HepG2 (cell line): ENCODE measurements at regions not wholly inside any gene's neighbourhood (a gene's known extent, or its start where the extent isn't known, plus 50 kb on each side); places are given as distances from the start of the nearest gene placed in this dataset.

Experiments used
- ATAC-seq: fragments of 200-7000 bp; cut with Tn5 transposase; 3 replicates; pipeline ENCODE4 v1.9.1; 2020; ENCODE audit warnings: mild to moderate bottlenecking, moderate library complexity
- BruUV-seq: library from RNA; stranded (reverse); fragments of 400-500 nt; replicated peaks from 2 replicates; lab custom pipeline; 2021; lab: Mats Ljungman, UMichigan
- CTCF ChIA-PET: fragments of 300-600 bp; formaldehyde crosslinking; extraction: SDS; loops from one replicate; lab custom pipeline; 2021; ENCODE audit warnings: low total read pairs, inconsistent platforms, low intra/inter-chr PET ratio; lab: Yijun Ruan, JAX
- POLR2A ChIA-PET: fragments of 350-600 bp; sonication (Branson Sonifier 250); formaldehyde crosslinking; loops from one replicate; lab custom pipeline; 2020; ENCODE audit warnings: antibody characterized with exemption, inconsistent platforms; lab: Yijun Ruan, JAX
- DNase-seq: peaks from one replicate; pipeline ENCODE4 v3.0.0-alpha.2; 2015; ENCODE audit warnings: low spot score
- FAIRE-seq: peaks from 3 replicates; lab custom pipeline; 2011; peaks lifted over from hg19 to GRCh38; lab: Jason Lieb, UNC
- H2AFZ ChIP-seq: one replicate; pipeline ENCODE4 v1.6.1; 2011; ENCODE audit warnings: low read length, inconsistent platforms
- H3K27ac ChIP-seq: fragments of 300-600 bp; 3 replicates; pipeline ENCODE4 v1.8.0; 2011; ENCODE audit warnings: mixed run types, mild to moderate bottlenecking, mixed read lengths, low read length, inconsistent platforms; ENCODE audit not compliant: insufficient read depth; ENCODE audit errors: extremely low read length
- H3K27me3 ChIP-seq, 2 experiments: fragments of 200-600 bp in 1 of 2; 2 replicates in 1 of 2; 3 replicates in 1 of 2; pipeline versions ENCODE4 v1.6.0 to v1.8.0; 2011; ENCODE audit warnings: low read length in 2 of 2, mild to moderate bottlenecking in 2 of 2, moderate library complexity in 2 of 2, inconsistent platforms in 1 of 2; ENCODE audit not compliant: insufficient read depth in 2 of 2, control insufficient read depth in 1 of 2
- H3K36me3 ChIP-seq, 2 experiments: fragments of 200-600 bp in 1 of 2; replicated peaks in 1 of 2; 2 replicates in 1 of 2; 3 replicates in 1 of 2; pipeline versions ENCODE4 v1.5.1 to v1.8.0; 2011; ENCODE audit warnings: low read length in 2 of 2, inconsistent platforms in 1 of 2; ENCODE audit not compliant: insufficient read depth in 2 of 2, control insufficient read depth in 1 of 2
- H3K4me1 ChIP-seq: 2 replicates; pipeline ENCODE4 v1.5.1; 2012; ENCODE audit warnings: low read length, inconsistent platforms; ENCODE audit not compliant: insufficient read depth
- H3K4me2 ChIP-seq: 2 replicates; pipeline ENCODE4 v1.6.0; 2011; ENCODE audit warnings: low read depth, low read length, inconsistent platforms
- H3K4me3 ChIP-seq, 3 experiments: fragments of 200-600 bp in 1 of 3; sonication (generic), shearing (Covaris generic) in 1 of 3; replicated peaks in 1 of 3; 2 replicates each; pipeline ENCODE4 v1.5.1; 2011 to 2016; ENCODE audit warnings: low read length in 3 of 3, inconsistent platforms in 2 of 3, low read depth in 2 of 3, mild to moderate bottlenecking in 2 of 3, control low read depth in 1 of 3, mixed read lengths in 1 of 3; ENCODE audit not compliant: insufficient read depth in 1 of 3
- H3K79me2 ChIP-seq: one replicate; pipeline ENCODE4 v1.6.1; 2011; ENCODE audit warnings: low read length, inconsistent platforms; ENCODE audit not compliant: insufficient read depth
- H3K9ac ChIP-seq: 2 replicates; pipeline ENCODE4 v1.6.0; 2011; ENCODE audit warnings: mild to moderate bottlenecking, low read depth, low read length, inconsistent platforms; ENCODE audit not compliant: insufficient read depth
- H3K9me3 ChIP-seq: 2 replicates; pipeline ENCODE4 v1.5.1; 2012; ENCODE audit warnings: mild to moderate bottlenecking, low read length
- H4K20me1 ChIP-seq: 2 replicates; pipeline ENCODE4 v1.6.0; 2011; ENCODE audit warnings: inconsistent platforms, mild to moderate bottlenecking, low read length, moderate library complexity; ENCODE audit not compliant: insufficient read depth
- ARID2 ChIP-seq: sonication (generic); formaldehyde crosslinking; IDR thresholded peaks from 2 replicates; pipeline ENCODE4 v1.8.1; 2022; ENCODE audit warnings: mild to moderate bottlenecking, missing genetic modification reagents, borderline replicate concordance
- CCAR2 ChIP-seq: fragments of 200-400 bp; formaldehyde crosslinking; optimal IDR thresholded peaks from 2 replicates; pipeline ENCODE3; 2018; ENCODE audit warnings: low read depth, mild to moderate bottlenecking, low read length, moderate library complexity
- GTF3A ChIP-seq: sonication (generic); formaldehyde crosslinking; conservative IDR thresholded peaks from 2 replicates; pipeline ENCODE4 v1.4.0; 2020; ENCODE audit warnings: mild to moderate bottlenecking, missing genetic modification reagents
- HCFC1 ChIP-seq: fragments of 150-350 bp; IDR thresholded peaks from 2 replicates; pipeline ENCODE4 v1.6.1; 2014; ENCODE audit warnings: low read depth, low read length
- NBN ChIP-seq: fragments of 450-650 bp; conservative IDR thresholded peaks from 2 replicates; pipeline ENCODE4 v1.6.1; 2017
- NR1H2 ChIP-seq: sonication (generic); formaldehyde crosslinking; IDR thresholded peaks from 2 replicates; pipeline ENCODE4 v1.8.1; 2022; ENCODE audit warnings: low read depth, missing genetic modification reagents, borderline replicate concordance
- PHF5A ChIP-seq: IDR thresholded peaks from one replicate; pipeline ENCODE4 v1.6.1; 2018; ENCODE audit warnings: low read depth, missing genetic modification reagents; ENCODE audit not compliant: unreplicated experiment
- RCOR2 ChIP-seq: IDR thresholded peaks from 2 replicates; pipeline ENCODE4 v1.6.1; 2016; ENCODE audit warnings: missing biosample characterization, missing genetic modification reagents
- ZBTB2 ChIP-seq: sonication (generic); formaldehyde crosslinking; IDR thresholded peaks from 2 replicates; pipeline ENCODE4 v1.8.0; 2022; ENCODE audit warnings: low read depth, missing genetic modification reagents
- ZNF414 ChIP-seq: sonication (generic); formaldehyde crosslinking; IDR thresholded peaks from 2 replicates; pipeline ENCODE4 v1.5.0; 2020; ENCODE audit warnings: missing genetic modification reagents
- ZNF703 ChIP-seq: sonication (generic); formaldehyde crosslinking; IDR thresholded peaks from 2 replicates; pipeline ENCODE4 v1.5.1; 2020; ENCODE audit warnings: missing genetic modification reagents, mild to moderate bottlenecking, moderate library complexity, borderline replicate concordance
- WGBS: methylation state at CpG from one replicate; pipeline ENCODE4 v1.1.6; 2017; ENCODE audit warnings: low lambda C conversion rate; 5-methylcytosine and 5-hydroxymethylcytosine counted together
- in situ Hi-C: cut with HindIII; loops from 2 replicates; pipeline ENCODE4 v1.10.0; 2017; ENCODE audit warnings: low pct_unique_long_range_greater_than_20kb; ENCODE audit not compliant: extremely low pct_ligation_motif_present
- intact Hi-C: fragments of 100-400 bp; cut with micrococcal nuclease; formaldehyde crosslinking; loops from one replicate; pipeline ENCODE4 v1.10.0; 2022; ENCODE audit not compliant: unreplicated experiment
- TF ChIP-seq, protein P1 (sequence below): sonication (generic); formaldehyde crosslinking; IDR thresholded peaks from 2 replicates; pipeline ENCODE4 v1.5.0; 2020; ENCODE audit warnings: mild to moderate bottlenecking, missing genetic modification reagents, borderline replicate concordance
- TF ChIP-seq, protein P2 (sequence below): fragments of 450-650 bp; IDR thresholded peaks from 2 replicates; pipeline ENCODE4 v1.6.1; 2017
- TF ChIP-seq, protein P3 (sequence below): sonication (generic); formaldehyde crosslinking; conservative IDR thresholded peaks from 2 replicates; pipeline ENCODE4 v1.8.0; 2022; ENCODE audit warnings: missing genetic modification reagents
- TF ChIP-seq, protein P4 (sequence below): sonication (generic); formaldehyde crosslinking; IDR thresholded peaks from 2 replicates; pipeline ENCODE4 v1.8.0; 2022; ENCODE audit warnings: mild to moderate bottlenecking, missing genetic modification reagents

GRCh38 chr1:59169703-59170102, 127.2 kb upstream of the FGGY start (continued):
- TF ChIP-seq ZNF414 (CRISPR knock-in tag) (no peak), HCFC1 (no peak)

GRCh38 chr1:59170659-59171058, 126.2 kb upstream of the FGGY start:
- WGBS: 33% methylated on average over 3 of the region's 3 CpGs
- no peak for DNase-seq
- H3K27ac ChIP-seq: no peak overlapping the region
- intact Hi-C loops: no loop called here
- no peak overlapping the region for H3K4me3 ChIP-seq
- no peaks in the 10 kb centered on the region for H4K20me1 ChIP-seq
- no peak overlapping the region for H3K9ac ChIP-seq
- H2AFZ ChIP-seq: no peak overlapping the region
- no peaks in the 10 kb centered on the region for H3K36me3 ChIP-seq
- CTCF ChIA-PET: no interaction called here
- H3K79me2 ChIP-seq: no peaks in the 10 kb centered on the region
- H3K4me2 ChIP-seq: no peak overlapping the region
- no peak for FAIRE-seq
- in situ Hi-C loops: no loop called here
- BruUV-seq: no TSS peak
- H3K4me1 ChIP-seq: no peaks in the 10 kb centered on the region
- POLR2A ChIA-PET: no interaction called here
- no peak for ATAC-seq
- H3K9me3 ChIP-seq: no peaks in the 10 kb centered on the region
- no peaks in the 10 kb centered on the region; a peak in 1 of 5 replicates for H3K27me3 ChIP-seq
- TF ChIP-seq ZBTB2 (CRISPR knock-in tag) (no peak), NR1H2 (no peak), RCOR2 (CRISPR knock-in tag) (no peak), NBN (no peak), CCAR2 (no peak), PHF5A (CRISPR knock-in tag) (no peak), GTF3A (CRISPR knock-in tag) (no peak), ARID2 (CRISPR knock-in tag) (no peak), ZNF703 (CRISPR knock-in tag) (no peak)
- TF ChIP-seq, protein P1, sequence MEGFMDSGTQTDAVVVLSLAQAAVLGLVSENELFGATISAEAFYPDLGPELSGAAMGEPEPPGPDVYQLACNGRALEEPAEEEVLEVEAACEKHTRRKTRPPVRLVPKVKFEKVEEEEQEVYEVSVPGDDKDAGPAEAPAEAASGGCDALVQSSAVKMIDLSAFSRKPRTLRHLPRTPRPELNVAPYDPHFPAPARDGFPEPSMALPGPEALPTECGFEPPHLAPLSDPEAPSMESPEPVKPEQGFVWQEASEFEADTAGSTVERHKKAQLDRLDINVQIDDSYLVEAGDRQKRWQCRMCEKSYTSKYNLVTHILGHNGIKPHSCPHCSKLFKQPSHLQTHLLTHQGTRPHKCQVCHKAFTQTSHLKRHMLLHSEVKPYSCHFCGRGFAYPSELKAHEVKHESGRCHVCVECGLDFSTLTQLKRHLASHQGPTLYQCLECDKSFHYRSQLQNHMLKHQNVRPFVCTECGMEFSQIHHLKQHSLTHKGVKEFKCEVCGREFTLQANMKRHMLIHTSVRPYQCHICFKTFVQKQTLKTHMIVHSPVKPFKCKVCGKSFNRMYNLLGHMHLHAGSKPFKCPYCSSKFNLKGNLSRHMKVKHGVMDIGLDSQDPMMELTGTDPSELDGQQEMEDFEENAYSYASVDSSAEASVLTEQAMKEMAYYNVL (CRISPR knock-in tag): no peak
- TF ChIP-seq, protein P2, sequence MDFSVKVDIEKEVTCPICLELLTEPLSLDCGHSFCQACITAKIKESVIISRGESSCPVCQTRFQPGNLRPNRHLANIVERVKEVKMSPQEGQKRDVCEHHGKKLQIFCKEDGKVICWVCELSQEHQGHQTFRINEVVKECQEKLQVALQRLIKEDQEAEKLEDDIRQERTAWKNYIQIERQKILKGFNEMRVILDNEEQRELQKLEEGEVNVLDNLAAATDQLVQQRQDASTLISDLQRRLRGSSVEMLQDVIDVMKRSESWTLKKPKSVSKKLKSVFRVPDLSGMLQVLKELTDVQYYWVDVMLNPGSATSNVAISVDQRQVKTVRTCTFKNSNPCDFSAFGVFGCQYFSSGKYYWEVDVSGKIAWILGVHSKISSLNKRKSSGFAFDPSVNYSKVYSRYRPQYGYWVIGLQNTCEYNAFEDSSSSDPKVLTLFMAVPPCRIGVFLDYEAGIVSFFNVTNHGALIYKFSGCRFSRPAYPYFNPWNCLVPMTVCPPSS: no peak
- TF ChIP-seq, protein P3, sequence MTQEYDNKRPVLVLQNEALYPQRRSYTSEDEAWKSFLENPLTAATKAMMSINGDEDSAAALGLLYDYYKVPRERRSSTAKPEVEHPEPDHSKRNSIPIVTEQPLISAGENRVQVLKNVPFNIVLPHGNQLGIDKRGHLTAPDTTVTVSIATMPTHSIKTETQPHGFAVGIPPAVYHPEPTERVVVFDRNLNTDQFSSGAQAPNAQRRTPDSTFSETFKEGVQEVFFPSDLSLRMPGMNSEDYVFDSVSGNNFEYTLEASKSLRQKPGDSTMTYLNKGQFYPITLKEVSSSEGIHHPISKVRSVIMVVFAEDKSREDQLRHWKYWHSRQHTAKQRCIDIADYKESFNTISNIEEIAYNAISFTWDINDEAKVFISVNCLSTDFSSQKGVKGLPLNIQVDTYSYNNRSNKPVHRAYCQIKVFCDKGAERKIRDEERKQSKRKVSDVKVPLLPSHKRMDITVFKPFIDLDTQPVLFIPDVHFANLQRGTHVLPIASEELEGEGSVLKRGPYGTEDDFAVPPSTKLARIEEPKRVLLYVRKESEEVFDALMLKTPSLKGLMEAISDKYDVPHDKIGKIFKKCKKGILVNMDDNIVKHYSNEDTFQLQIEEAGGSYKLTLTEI (CRISPR knock-in tag): no peak
- TF ChIP-seq, protein P4, sequence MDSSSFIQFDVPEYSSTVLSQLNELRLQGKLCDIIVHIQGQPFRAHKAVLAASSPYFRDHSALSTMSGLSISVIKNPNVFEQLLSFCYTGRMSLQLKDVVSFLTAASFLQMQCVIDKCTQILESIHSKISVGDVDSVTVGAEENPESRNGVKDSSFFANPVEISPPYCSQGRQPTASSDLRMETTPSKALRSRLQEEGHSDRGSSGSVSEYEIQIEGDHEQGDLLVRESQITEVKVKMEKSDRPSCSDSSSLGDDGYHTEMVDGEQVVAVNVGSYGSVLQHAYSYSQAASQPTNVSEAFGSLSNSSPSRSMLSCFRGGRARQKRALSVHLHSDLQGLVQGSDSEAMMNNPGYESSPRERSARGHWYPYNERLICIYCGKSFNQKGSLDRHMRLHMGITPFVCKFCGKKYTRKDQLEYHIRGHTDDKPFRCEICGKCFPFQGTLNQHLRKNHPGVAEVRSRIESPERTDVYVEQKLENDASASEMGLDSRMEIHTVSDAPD (CRISPR knock-in tag): no peak
